HepG2 (cell line): ENCODE measurements at regions not wholly inside any gene's neighbourhood (a gene's known extent, or its start where the extent isn't known, plus 50 kb on each side); places are given as distances from the start of the nearest gene placed in this dataset.

Experiments used
- CEBPG ChIP-seq: IDR thresholded peaks from 2 replicates; pipeline ENCODE4 v1.6.1; 2016
- CTCF ChIP-seq: sonication (generic); formaldehyde crosslinking; IDR thresholded peaks from 2 replicates; pipeline ENCODE4 v1.5.0; 2020; ENCODE audit warnings: mild to moderate bottlenecking, missing genetic modification reagents, moderate library complexity
- FOSL1 ChIP-seq: sonication (generic); formaldehyde crosslinking; IDR thresholded peaks from 2 replicates; pipeline ENCODE4 v1.9.0; 2021; ENCODE audit warnings: missing genetic modification reagents, borderline replicate concordance
- RAD21 ChIP-seq: fragments of 450-650 bp; formaldehyde crosslinking; IDR thresholded peaks from 2 replicates; pipeline ENCODE4 v1.5.0; 2020; ENCODE audit warnings: mild to moderate bottlenecking
- REST ChIP-seq, 2 experiments: IDR thresholded peaks; 2 replicates each; pipeline ENCODE4 v1.6.1; 2011 to 2012; ENCODE audit warnings: low read length in 2 of 2, borderline replicate concordance in 1 of 2, low read depth in 1 of 2, mild to moderate bottlenecking in 1 of 2, moderate library complexity in 1 of 2
- SIN3A ChIP-seq: IDR thresholded peaks from 2 replicates; pipeline ENCODE4 v1.6.1; 2011; ENCODE audit warnings: low read depth, mild to moderate bottlenecking, control low read depth, low read length, borderline replicate concordance
- ZBTB20 ChIP-seq: sonication (generic); formaldehyde crosslinking; IDR thresholded peaks from 2 replicates; pipeline ENCODE4 v1.8.1; 2023; ENCODE audit warnings: missing genetic modification reagents, low read depth, mild to moderate bottlenecking, borderline replicate concordance
- ZNF431 ChIP-seq: sonication (generic); formaldehyde crosslinking; IDR thresholded peaks from 2 replicates; pipeline ENCODE4 v1.9.0; 2022; ENCODE audit warnings: missing genetic modification reagents, low read depth, mild to moderate bottlenecking, borderline replicate concordance
- ZNF510 ChIP-seq: sonication (generic); formaldehyde crosslinking; IDR thresholded peaks from 2 replicates; pipeline ENCODE4 v1.4.0; 2020; ENCODE audit warnings: low read depth, mild to moderate bottlenecking, missing genetic modification reagents

- TF ChIP-seq FOSL1 (CRISPR knock-in tag), result no peak
- no peak for TF ChIP-seq RAD21 (CRISPR knock-in tag)
- no peak for TF ChIP-seq ZNF431 (CRISPR knock-in tag)
- no peak for TF ChIP-seq SIN3A
- TF ChIP-seq ZBTB20 (CRISPR knock-in tag), result no peak
- TF ChIP-seq CEBPG (CRISPR knock-in tag), result no peak
- no peak for TF ChIP-seq CTCF (CRISPR knock-in tag)
- no peak for TF ChIP-seq ZNF510 (CRISPR knock-in tag)
- no peak for TF ChIP-seq REST (IDR thresholded peaks at IDR 0.05; ENCODE audit: borderline replicate concordance in 1 of 2, low read depth in 1 of 2, low read length in 2 of 2)
Observed at GRCh38 chr18:54740136-54740846, 88.0 kb upstream of the RAB27B start.
